T-helper 1 cell treated with Interleukin-12 subunit alpha and Interleukin-12 subunit beta and Interleukin-4 antibody, amounts not matched to agents 30 μg/mL and 1 μg/mL, for 36 hours (primary cell): ENCODE measurements at regions not wholly inside any gene's neighbourhood (a gene's known extent, or its start where the extent isn't known, plus 50 kb on each side); places are given as distances from the start of the nearest gene placed in this dataset.
A peak's percentile ranks its signal among the peaks of the same experiment; 100 is the strongest.

Source experiments
- H3K27ac Mint-ChIP-seq: one replicate; pipeline ENCODE4 v1.8.0; 2021; ENCODE audit warnings: mild to moderate bottlenecking, mixed read lengths
- H3K27me3 Mint-ChIP-seq: one replicate; pipeline ENCODE4 v1.8.0; 2021; ENCODE audit warnings: low read depth, mixed read lengths
- H3K36me3 Mint-ChIP-seq: one replicate; pipeline ENCODE4 v1.8.0; 2021; ENCODE audit warnings: low read depth, mixed read lengths
- H3K4me1 Mint-ChIP-seq: one replicate; pipeline ENCODE4 v1.8.0; 2021; ENCODE audit warnings: low read depth, mixed read lengths
- H3K4me3 Mint-ChIP-seq: one replicate; pipeline ENCODE4 v1.8.0; 2021; ENCODE audit warnings: mild to moderate bottlenecking, moderate library complexity, mixed read lengths
- H3K9me3 Mint-ChIP-seq: one replicate; pipeline ENCODE4 v1.8.0; 2021; ENCODE audit warnings: mixed read lengths

GRCh38 chr6:26213334-26214075 lies 126.3 kb downstream of the HFE start:
- H3K27me3 Mint-ChIP-seq: no peaks in the 10 kb centered on the region
- peak overlapping the region; percentile 62 for H3K27ac Mint-ChIP-seq
- peaks cover 9% of the 10 kb centered on the region for H3K4me1 Mint-ChIP-seq
- H3K9me3 Mint-ChIP-seq: no peaks in the 10 kb centered on the region
- no peaks in the 10 kb centered on the region for H3K36me3 Mint-ChIP-seq
- H3K4me3 Mint-ChIP-seq: peak overlapping the region; percentile 44

- no peaks in the 10 kb centered on the region for H3K36me3 Mint-ChIP-seq
- no peaks in the 10 kb centered on the region for H3K9me3 Mint-ChIP-seq
- H3K27me3 Mint-ChIP-seq: no peaks in the 10 kb centered on the region
- H3K4me3 Mint-ChIP-seq: no peak overlapping the region
- H3K27ac Mint-ChIP-seq: no peak overlapping the region
- peaks cover 15% of the 10 kb centered on the region for H3K4me1 Mint-ChIP-seq
Measured at GRCh38 chr6:26214803-26215584, 127.8 kb downstream of the HFE start.

- Mint-ChIP-seq H3K27me3 (no peaks in the 10 kb centered on the region), H3K9me3 (no peaks in the 10 kb centered on the region), H3K36me3 (peaks cover 2% of the 10 kb centered on the region)
Measured at GRCh38 chr6:26215585-26216358, 128.5 kb downstream of the HFE start.

GRCh38 chr6:26216359-26216885 lies 129.2 kb downstream of the HFE start:
- Mint-ChIP-seq H3K4me1 (peaks cover 21% of the 10 kb centered on the region), H3K4me3 (no peak overlapping the region), H3K27ac (no peak overlapping the region), H3K9me3 (no peaks in the 10 kb centered on the region), H3K27me3 (no peaks in the 10 kb centered on the region), H3K36me3 (peaks cover 2% of the 10 kb centered on the region)

More at GRCh38 chr6:26215585-26216358, 128.5 kb downstream of the HFE start:
- Mint-ChIP-seq H3K4me1 (peaks cover 19% of the 10 kb centered on the region), H3K4me3 (no peak overlapping the region), H3K27ac (no peak overlapping the region)

GRCh38 chr6:26216886-26217713 lies 129.9 kb downstream of the HFE start:
- H3K4me1 Mint-ChIP-seq: peaks cover 20% of the 10 kb centered on the region
- no peaks in the 10 kb centered on the region for H3K9me3 Mint-ChIP-seq
- H3K36me3 Mint-ChIP-seq: peaks cover 2% of the 10 kb centered on the region
- no peak overlapping the region for H3K4me3 Mint-ChIP-seq
- H3K27me3 Mint-ChIP-seq: no peaks in the 10 kb centered on the region
- H3K27ac Mint-ChIP-seq: no peak overlapping the region

GRCh38 chr6:26217714-26218075 lies 130.5 kb downstream of the HFE start:
- Mint-ChIP-seq H3K4me1 (peaks cover 20% of the 10 kb centered on the region), H3K36me3 (peaks cover 2% of the 10 kb centered on the region), H3K4me3 (no peak overlapping the region), H3K27me3 (no peaks in the 10 kb centered on the region), H3K27ac (no peak overlapping the region), H3K9me3 (no peaks in the 10 kb centered on the region)

GRCh38 chr6:26218824-26219223 lies 131.6 kb downstream of the HFE start:
- no peaks in the 10 kb centered on the region for H3K9me3 Mint-ChIP-seq
- no peaks in the 10 kb centered on the region for H3K27me3 Mint-ChIP-seq
- no peak overlapping the region for H3K4me3 Mint-ChIP-seq
- H3K36me3 Mint-ChIP-seq: peaks cover 2% of the 10 kb centered on the region
- H3K27ac Mint-ChIP-seq: peak overlapping the region; percentile 26
- H3K4me1 Mint-ChIP-seq: peaks cover 21% of the 10 kb centered on the region

- Mint-ChIP-seq H3K4me1 (peaks cover 21% of the 10 kb centered on the region), H3K36me3 (peaks cover 2% of the 10 kb centered on the region), H3K27ac (peak overlapping the region; percentile 82), H3K4me3 (no peak overlapping the region), H3K27me3 (no peaks in the 10 kb centered on the region), H3K9me3 (no peaks in the 10 kb centered on the region)
Measured at GRCh38 chr6:26220145-26220970, 133.1 kb downstream of the HFE start.

GRCh38 chr6:26221186-26221585 lies 134.0 kb downstream of the HFE start:
- Mint-ChIP-seq H3K27ac (no peak overlapping the region), H3K9me3 (no peaks in the 10 kb centered on the region), H3K4me1 (peaks cover 21% of the 10 kb centered on the region), H3K27me3 (no peaks in the 10 kb centered on the region), H3K4me3 (no peak overlapping the region), H3K36me3 (peaks cover 2% of the 10 kb centered on the region)

- Mint-ChIP-seq H3K4me1 (peaks cover 30% of the 10 kb centered on the region), H3K27ac (no peak overlapping the region), H3K9me3 (no peaks in the 10 kb centered on the region), H3K36me3 (peaks cover 2% of the 10 kb centered on the region), H3K27me3 (no peaks in the 10 kb centered on the region), H3K4me3 (no peak overlapping the region)
Measured at GRCh38 chr6:26222571-26222970, 135.3 kb downstream of the HFE start.

- H3K27me3 Mint-ChIP-seq: no peaks in the 10 kb centered on the region
- no peak overlapping the region for H3K27ac Mint-ChIP-seq
- peaks cover 2% of the 10 kb centered on the region for H3K36me3 Mint-ChIP-seq
Measured at GRCh38 chr6:26223228-26223627, 136.0 kb downstream of the HFE start.

GRCh38 chr6:26223650-26224546 lies 136.7 kb downstream of the HFE start:
- Mint-ChIP-seq H3K9me3 (no peaks in the 10 kb centered on the region), H3K36me3 (peaks cover 2% of the 10 kb centered on the region), H3K4me1 (peaks cover 31% of the 10 kb centered on the region), H3K4me3 (no peak overlapping the region), H3K27me3 (no peaks in the 10 kb centered on the region), H3K27ac (no peak overlapping the region)

More at GRCh38 chr6:26223228-26223627, 136.0 kb downstream of the HFE start:
- Mint-ChIP-seq H3K4me3 (no peak overlapping the region), H3K4me1 (peaks cover 28% of the 10 kb centered on the region), H3K9me3 (no peaks in the 10 kb centered on the region)
